ENCODE measurements at regions not wholly inside any gene's neighbourhood (a gene's known extent, or its start where the extent isn't known, plus 50 kb on each side); places are given as distances from the start of the nearest gene placed in this dataset.

GRCh38 chrX:44723426-44723825 lies 120.4 kb upstream of the DUSP21 start:
- no peak for TF ChIP-seq CTCF (conservative IDR thresholded peaks at IDR 0.05; ENCODE audit: low read length)
- no peak for TF ChIP-seq EZH2phosphoT487 (IDR thresholded peaks at IDR 0.05; ENCODE audit: borderline replicate concordance, low read depth, low read length)
